HFF-Myc (cell line): ENCODE measurements at regions not wholly inside any gene's neighbourhood (a gene's known extent, or its start where the extent isn't known, plus 50 kb on each side); places are given as distances from the start of the nearest gene placed in this dataset.

Experiments
- DNase-seq: peaks from one replicate; pipeline ENCODE4 v3.0.0-alpha.2; 2011; ENCODE audit warnings: low read depth; ENCODE audit errors: extremely low read depth
- H3K4me3 ChIP-seq: replicated peaks from 2 replicates; pipeline ENCODE4 v1.5.1; 2011; ENCODE audit warnings: low read depth, mild to moderate bottlenecking, control low read depth, low read length
- CTCF ChIP-seq: IDR thresholded peaks from 2 replicates; pipeline ENCODE4 v1.5.1; 2012; ENCODE audit warnings: mild to moderate bottlenecking, low read depth, low read length, control low read depth; ENCODE audit errors: missing control alignments

- no peak for DNase-seq
- H3K4me3 ChIP-seq: no peak overlapping the region
- TF ChIP-seq CTCF: no peak
These were observed 481.5 kb downstream of the TSN start for GRCh38 chr2:122236925-122237324.

- no peak for DNase-seq
- TF ChIP-seq CTCF: no peak
- H3K4me3 ChIP-seq: no peak overlapping the region
These were observed 482.0 kb downstream of the TSN start for GRCh38 chr2:122237450-122237849.

GRCh38 chr2:122238006-122238559, 482.6 kb downstream of the TSN start:
- no peak for DNase-seq
- H3K4me3 ChIP-seq: no peak overlapping the region
- no peak for TF ChIP-seq CTCF

GRCh38 chr2:122239440-122239839, 484.0 kb downstream of the TSN start:
- no peak overlapping the region for H3K4me3 ChIP-seq
- no peak for DNase-seq
- no peak for TF ChIP-seq CTCF

GRCh38 chr2:122244598-122245229, 489.3 kb downstream of the TSN start:
- no peak for DNase-seq
- H3K4me3 ChIP-seq: no peak overlapping the region
- TF ChIP-seq CTCF: no peak

- no peak overlapping the region for H3K4me3 ChIP-seq
- no peak for DNase-seq
- TF ChIP-seq CTCF: no peak
These were observed 494.2 kb downstream of the TSN start for GRCh38 chr2:122249673-122250072.

- DNase-seq: no peak
- H3K4me3 ChIP-seq: no peak overlapping the region
These were observed 495.7 kb downstream of the TSN start for GRCh38 chr2:122251158-122251557.

More at GRCh38 chr2:122251158-122251557, 495.7 kb downstream of the TSN start:
- TF ChIP-seq CTCF: no peak
